ENCODE measurements at regions not wholly inside any gene's neighbourhood (a gene's known extent, or its start where the extent isn't known, plus 50 kb on each side); places are given as distances from the start of the nearest gene placed in this dataset.
"Not testable (repeated sequence)": the region's sequence is repeated elsewhere in the genome, so short reads cannot be mapped to it uniquely, and the experiment has no call there.

- TF ChIP-seq CTCF, EZH2, EZH2phosphoT487 (IDR thresholded peaks at IDR 0.05): not testable (repeated sequence)
Measured at GRCh38 chr6:121703129-121703528, 267.7 kb downstream of the GJA1 start.

Measured in neural progenitor cell (in vitro differentiated cells).